ENCODE measurements at regions not wholly inside any gene's neighbourhood (a gene's known extent, or its start where the extent isn't known, plus 50 kb on each side); places are given as distances from the start of the nearest gene placed in this dataset.

- TF ChIP-seq CTCF (IDR thresholded peaks at IDR 0.05) = no peak
- no peak for TF ChIP-seq POLR2AphosphoS5 (IDR thresholded peaks at IDR 0.05; ENCODE audit: insufficient read depth in 1 of 2, low read depth in 1 of 2)
These were observed 223.9 kb upstream of the NOL4 start for GRCh38 chr18:34448662-34449061.
